Ascending aorta (tissue), 2 donors: ENCODE measurements at regions not wholly inside any gene's neighbourhood (a gene's known extent, or its start where the extent isn't known, plus 50 kb on each side); places are given as distances from the start of the nearest gene placed in this dataset.

ENCODE experiments used
- DNase-seq, 2 donors: peaks; one replicate each; pipeline ENCODE4 v3.0.0-alpha.2; 2019; ENCODE audit warnings: low spot score in 2 of 2
- H3K27ac ChIP-seq, 2 donors: fragments of 200-600 bp; sonication (generic); one replicate each; pipeline ENCODE4 v1.5.1; 2016 to 2017; ENCODE audit warnings: mild to moderate bottlenecking in 1 of 2
- H3K27me3 ChIP-seq: fragments of 200-600 bp; sonication (generic); one replicate; pipeline ENCODE4 v1.5.1; 2017
- H3K36me3 ChIP-seq, 2 donors: fragments of 200-600 bp; sonication (generic); one replicate each; pipeline ENCODE4 v1.5.1; 2016
- H3K4me1 ChIP-seq, 2 donors: fragments of 200-600 bp; sonication (generic); one replicate each; pipeline ENCODE4 v1.5.1; 2016 to 2017; ENCODE audit warnings: mild to moderate bottlenecking in 1 of 2
- H3K4me3 ChIP-seq, 2 donors: fragments of 200-600 bp; sonication (generic); one replicate each; pipeline ENCODE4 v1.5.1; 2016 to 2017; ENCODE audit warnings: mild to moderate bottlenecking in 1 of 2
- H3K9me3 ChIP-seq, 2 donors: fragments of 200-600 bp; sonication (generic); one replicate each; pipeline ENCODE4 v1.5.1; 2016
- intact Hi-C: fragments of 100-400 bp; cut with DNase I; formaldehyde crosslinking; loops from one replicate; pipeline ENCODE4 v1.15.1; 2023
- TF ChIP-seq, protein P1 (sequence below), 3 experiments: fragments of 200-600 bp in 2 of 3; fragments of 450-650 bp in 1 of 3; sonication (generic) in 2 of 3; IDR thresholded peaks; one replicate each; pipeline ENCODE4 v1.5.1; 2016 to 2019; ENCODE audit warnings: antibody characterized with exemption in 3 of 3, mild to moderate bottlenecking in 1 of 3, moderate library complexity in 1 of 3

DNA sequence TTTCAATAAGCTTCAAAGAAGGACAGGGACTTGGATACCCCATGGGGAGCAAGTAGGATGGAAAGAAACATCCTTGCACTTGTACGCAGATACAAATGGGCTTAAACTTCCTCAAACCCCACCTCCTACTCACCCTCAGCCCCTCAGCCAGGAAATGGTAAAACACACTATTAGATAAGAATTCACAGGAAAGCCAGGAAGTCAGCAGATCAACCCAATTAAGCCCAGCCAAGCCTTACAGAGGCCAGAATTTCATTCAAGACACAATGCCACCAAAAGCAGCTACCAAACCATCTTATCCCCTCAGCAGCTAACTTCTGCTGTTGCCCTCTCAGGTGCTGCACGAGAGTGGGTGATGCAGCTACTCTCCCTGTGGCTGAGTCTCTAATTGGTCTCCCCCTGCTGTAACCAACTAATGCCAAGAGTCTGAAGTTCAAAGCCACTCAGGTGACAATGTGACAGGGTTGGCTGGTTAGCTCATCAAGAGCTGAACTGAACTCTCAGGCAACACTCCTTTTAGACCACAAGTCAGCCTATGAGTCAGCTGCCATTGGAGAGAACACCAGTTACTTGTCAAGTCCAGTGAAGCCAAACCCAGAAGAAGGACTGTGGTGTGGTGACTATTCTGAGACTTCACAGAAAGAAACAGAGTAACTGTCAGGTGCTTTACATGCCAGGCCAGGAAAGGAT, 201.9 kb downstream of the ZNF608 start:
- no peak for DNase-seq
- Histone ChIP-seq H3K36me3 (no peaks in the 10 kb centered on the region), H3K4me1 (no peaks in the 10 kb centered on the region), H3K9me3 (no peaks in the 10 kb centered on the region), H3K4me3 (no peak overlapping the region), H3K27ac (no peak overlapping the region), H3K27me3 (no peaks in the 10 kb centered on the region)
- intact Hi-C loops: no loop called here
- TF ChIP-seq, protein P1, sequence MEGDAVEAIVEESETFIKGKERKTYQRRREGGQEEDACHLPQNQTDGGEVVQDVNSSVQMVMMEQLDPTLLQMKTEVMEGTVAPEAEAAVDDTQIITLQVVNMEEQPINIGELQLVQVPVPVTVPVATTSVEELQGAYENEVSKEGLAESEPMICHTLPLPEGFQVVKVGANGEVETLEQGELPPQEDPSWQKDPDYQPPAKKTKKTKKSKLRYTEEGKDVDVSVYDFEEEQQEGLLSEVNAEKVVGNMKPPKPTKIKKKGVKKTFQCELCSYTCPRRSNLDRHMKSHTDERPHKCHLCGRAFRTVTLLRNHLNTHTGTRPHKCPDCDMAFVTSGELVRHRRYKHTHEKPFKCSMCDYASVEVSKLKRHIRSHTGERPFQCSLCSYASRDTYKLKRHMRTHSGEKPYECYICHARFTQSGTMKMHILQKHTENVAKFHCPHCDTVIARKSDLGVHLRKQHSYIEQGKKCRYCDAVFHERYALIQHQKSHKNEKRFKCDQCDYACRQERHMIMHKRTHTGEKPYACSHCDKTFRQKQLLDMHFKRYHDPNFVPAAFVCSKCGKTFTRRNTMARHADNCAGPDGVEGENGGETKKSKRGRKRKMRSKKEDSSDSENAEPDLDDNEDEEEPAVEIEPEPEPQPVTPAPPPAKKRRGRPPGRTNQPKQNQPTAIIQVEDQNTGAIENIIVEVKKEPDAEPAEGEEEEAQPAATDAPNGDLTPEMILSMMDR (IDR thresholded peaks at IDR 0.05): no peak

DNA sequence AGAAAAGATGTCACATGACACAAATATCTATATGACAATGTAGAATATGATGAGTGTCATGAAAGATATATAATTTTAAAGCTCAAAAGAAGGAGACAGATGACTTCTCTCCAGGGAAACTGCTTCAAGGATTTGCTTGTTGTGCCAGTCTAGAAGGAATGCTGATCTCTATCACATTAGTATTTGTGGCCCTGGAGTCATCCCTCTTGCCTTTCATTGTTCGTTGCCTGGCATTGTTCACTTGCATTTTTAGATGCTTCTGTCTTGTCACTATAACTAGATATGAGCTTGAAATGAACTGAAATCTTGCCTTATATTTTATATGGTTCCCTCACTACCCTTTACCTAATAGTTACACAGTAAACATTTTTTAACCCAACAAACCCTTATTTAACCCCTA, 207.5 kb downstream of the ZNF608 start:
- intact Hi-C loops: no loop called here
- no peak overlapping the region for H3K4me3 ChIP-seq
- no peak for DNase-seq
- H3K27me3 ChIP-seq: no peaks in the 10 kb centered on the region
- no peak overlapping the region for H3K27ac ChIP-seq
- TF ChIP-seq, protein P1 (IDR thresholded peaks at IDR 0.05): no peak
- no peaks in the 10 kb centered on the region for H3K9me3 ChIP-seq
- no peaks in the 10 kb centered on the region for H3K36me3 ChIP-seq
- no peaks in the 10 kb centered on the region for H3K4me1 ChIP-seq

DNA sequence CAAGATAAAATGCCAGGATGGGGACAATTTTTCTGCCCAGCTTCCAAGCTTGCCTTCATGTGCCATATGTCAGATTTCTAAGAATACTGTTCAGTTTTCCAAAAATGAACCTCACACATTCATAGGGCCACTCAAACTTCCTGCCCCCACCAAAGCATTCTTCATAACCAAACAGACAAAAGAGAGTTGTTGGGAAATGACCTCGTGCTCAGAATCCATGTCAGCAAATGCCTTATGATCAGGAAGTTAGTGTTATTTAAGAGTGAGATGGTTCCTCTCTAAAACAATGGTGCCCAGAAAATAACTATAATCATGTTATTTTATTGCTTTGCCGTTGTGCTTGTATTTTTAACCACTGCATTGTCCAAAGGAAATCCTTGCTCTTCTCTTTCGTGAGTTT, 208.2 kb downstream of the ZNF608 start:
- TF ChIP-seq, protein P1 (IDR thresholded peaks at IDR 0.05): no peak
- H3K9me3 ChIP-seq: no peaks in the 10 kb centered on the region
- H3K27me3 ChIP-seq: no peaks in the 10 kb centered on the region
- H3K4me1 ChIP-seq: no peaks in the 10 kb centered on the region
- H3K36me3 ChIP-seq: no peaks in the 10 kb centered on the region
- no peak for DNase-seq
- intact Hi-C loops: no loop called here
- H3K4me3 ChIP-seq: no peak overlapping the region
- H3K27ac ChIP-seq: no peak overlapping the region

- H3K27me3 ChIP-seq: no peaks in the 10 kb centered on the region
- DNase-seq: no peak
- H3K4me1 ChIP-seq: no peaks in the 10 kb centered on the region
- intact Hi-C loops: no loop called here
- no peaks in the 10 kb centered on the region for H3K36me3 ChIP-seq
- peak overlapping the region in 1 of 2 donors; percentile 54 for H3K27ac ChIP-seq
- no peaks in the 10 kb centered on the region for H3K9me3 ChIP-seq
- TF ChIP-seq, protein P1 (IDR thresholded peaks at IDR 0.05): no peak
- no peak overlapping the region for H3K4me3 ChIP-seq
Observed at GRCh38 chr5:124537522-124537921, 208.9 kb downstream of the ZNF608 start.

- TF ChIP-seq, protein P1 (IDR thresholded peaks at IDR 0.05): no peak
- Histone ChIP-seq H3K4me1 (no peaks in the 10 kb centered on the region), H3K27ac (peak overlapping the region in 1 of 2 donors; percentile 54), H3K36me3 (no peaks in the 10 kb centered on the region), H3K9me3 (no peaks in the 10 kb centered on the region), H3K4me3 (no peak overlapping the region), H3K27me3 (no peaks in the 10 kb centered on the region)
- no peak for DNase-seq
- intact Hi-C loops: no loop called here
Observed at GRCh38 chr5:124537107-124537506, 209.3 kb downstream of the ZNF608 start.

GRCh38 chr5:124536333-124536732, 210.1 kb downstream of the ZNF608 start:
- intact Hi-C loops: no loop called here
- no peaks in the 10 kb centered on the region for H3K27me3 ChIP-seq
- no peak overlapping the region for H3K4me3 ChIP-seq
- TF ChIP-seq, protein P1 (IDR thresholded peaks at IDR 0.05): no peak
- H3K36me3 ChIP-seq: no peaks in the 10 kb centered on the region
- no peaks in the 10 kb centered on the region for H3K4me1 ChIP-seq
- no peak for DNase-seq
- no peaks in the 10 kb centered on the region for H3K9me3 ChIP-seq
- H3K27ac ChIP-seq: no peak overlapping the region
